ENCODE measurements at regions not wholly inside any gene's neighbourhood (a gene's known extent, or its start where the extent isn't known, plus 50 kb on each side); places are given as distances from the start of the nearest gene placed in this dataset.

- no peak for TF ChIP-seq CTCF (IDR thresholded peaks at IDR 0.05; ENCODE audit: insufficient read depth, low read depth, low read length)
- H3K4me3 ChIP-seq (ENCODE audit: low read depth, low read length), result no peak overlapping the region
- DNase-seq (ENCODE audit: low read depth), result no peak
These were observed 120.0 kb upstream of the ARRDC4 start for GRCh38 chr15:97840501-97840900.

- no peak overlapping the region for H3K4me3 ChIP-seq (ENCODE audit: low read depth, low read length)
- no peak for TF ChIP-seq CTCF (IDR thresholded peaks at IDR 0.05; ENCODE audit: insufficient read depth, low read depth, low read length)
- no peak for DNase-seq (ENCODE audit: low read depth)
These were observed 118.9 kb upstream of the ARRDC4 start for GRCh38 chr15:97841558-97841957.

- TF ChIP-seq CTCF (IDR thresholded peaks at IDR 0.05; ENCODE audit: insufficient read depth, low read depth, low read length), result no peak
- H3K4me3 ChIP-seq (ENCODE audit: low read depth, low read length), result no peak overlapping the region
- DNase-seq (ENCODE audit: low read depth), result no peak
These were observed 111.3 kb upstream of the ARRDC4 start for GRCh38 chr15:97849183-97849582.

- TF ChIP-seq CTCF (IDR thresholded peaks at IDR 0.05; ENCODE audit: insufficient read depth, low read depth, low read length), result no peak
- no peak for DNase-seq (ENCODE audit: low read depth)
- H3K4me3 ChIP-seq (ENCODE audit: low read depth, low read length), result no peak overlapping the region
These were observed 102.2 kb upstream of the ARRDC4 start for GRCh38 chr15:97858296-97858695.

- no peak for TF ChIP-seq CTCF (IDR thresholded peaks at IDR 0.05; ENCODE audit: insufficient read depth, low read depth, low read length)
These were observed 98.8 kb upstream of the ARRDC4 start for GRCh38 chr15:97861529-97862260.

GRCh38 chr15:97866959-97867358, 93.5 kb upstream of the ARRDC4 start:
- H3K4me3 ChIP-seq (ENCODE audit: low read depth, low read length), result no peak overlapping the region
- no peak for DNase-seq (ENCODE audit: low read depth)
- TF ChIP-seq CTCF (IDR thresholded peaks at IDR 0.05; ENCODE audit: insufficient read depth, low read depth, low read length), result no peak

More at GRCh38 chr15:97861529-97862260, 98.8 kb upstream of the ARRDC4 start:
- DNase-seq (ENCODE audit: low read depth), result no peak
- no peak overlapping the region for H3K4me3 ChIP-seq (ENCODE audit: low read depth, low read length)

GRCh38 chr15:97867870-97868269, 92.6 kb upstream of the ARRDC4 start:
- no peak for TF ChIP-seq CTCF (IDR thresholded peaks at IDR 0.05; ENCODE audit: insufficient read depth, low read depth, low read length)
- DNase-seq (ENCODE audit: low read depth), result no peak
- H3K4me3 ChIP-seq (ENCODE audit: low read depth, low read length), result no peak overlapping the region

Measured in fibroblast of villous mesenchyme (primary cell).